AG08395 (cell line): ENCODE measurements at regions not wholly inside any gene's neighbourhood (a gene's known extent, or its start where the extent isn't known, plus 50 kb on each side); places are given as distances from the start of the nearest gene placed in this dataset.

Source experiments
- DNase-seq: peaks from one replicate; pipeline ENCODE4 v3.0.0; 2012; ENCODE audit warnings: mixed read lengths, low spot score

DNA sequence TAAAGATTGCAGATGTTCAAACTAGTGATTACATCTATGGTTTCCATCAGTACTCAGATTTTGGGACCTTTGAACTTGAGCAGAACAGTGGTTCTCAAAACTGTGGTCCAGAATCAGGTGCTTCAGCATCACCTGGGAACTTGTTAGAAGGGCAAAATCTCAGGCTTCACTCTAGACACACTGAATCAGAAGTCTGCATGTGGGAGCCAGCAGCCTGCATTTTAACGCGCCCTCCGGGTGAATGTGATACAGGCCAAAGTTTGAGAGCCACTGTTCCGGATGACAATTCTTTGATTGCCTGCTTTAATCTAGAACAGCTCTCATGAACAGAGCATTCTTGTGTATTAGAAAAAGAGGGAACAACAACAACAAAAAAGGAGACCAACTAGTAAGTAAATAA lies 261.7 kb downstream of the GPD2 start:
- no peak for DNase-seq

- no peak for DNase-seq
Measured at GRCh38 chr2:156700681-156701080, 264.5 kb downstream of the GPD2 start.

GRCh38 chr2:156702541-156702940 lies 266.4 kb downstream of the GPD2 start:
- no peak for DNase-seq

DNA sequence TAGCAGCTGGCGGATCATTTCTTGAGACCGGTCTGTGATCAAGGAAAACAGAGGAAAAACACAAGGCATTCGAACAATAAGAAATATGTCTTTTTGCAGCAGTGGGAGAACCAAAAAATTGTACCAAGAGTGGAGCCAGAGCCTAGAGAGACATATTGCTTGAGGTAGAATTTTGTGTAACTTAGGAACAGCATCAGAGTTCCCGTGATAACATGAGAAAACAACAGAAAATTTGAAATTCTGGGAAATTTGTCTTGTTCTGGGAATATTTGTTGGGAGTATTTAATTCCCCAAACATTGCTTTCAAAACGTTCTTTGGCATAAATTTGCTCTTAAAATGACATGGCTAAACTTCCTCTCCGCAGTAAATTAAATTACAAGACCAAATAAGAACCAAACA lies 267.5 kb downstream of the GPD2 start:
- DNase-seq, result no peak

GRCh38 chr2:156704132-156704531 lies 268.0 kb downstream of the GPD2 start:
- DNase-seq, result no peak

DNA sequence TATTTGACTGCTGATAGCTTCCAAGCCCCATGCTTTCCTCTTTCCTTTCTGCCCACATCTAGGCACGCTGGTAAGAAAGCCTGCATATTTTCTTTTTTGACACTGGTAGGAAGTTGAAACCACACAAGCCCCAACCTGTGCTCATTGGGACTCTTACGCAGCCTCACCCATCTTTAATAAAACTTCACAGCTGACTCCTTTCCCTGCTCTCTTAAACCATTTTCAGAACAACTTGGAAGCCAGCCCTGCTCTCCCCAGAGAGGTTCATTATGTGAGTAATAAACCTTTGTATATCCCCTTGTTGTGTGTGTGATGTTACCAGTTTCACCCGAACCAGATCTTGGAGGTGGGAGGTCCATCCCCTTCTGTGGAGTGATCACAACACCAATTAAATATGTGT lies 268.4 kb downstream of the GPD2 start:
- DNase-seq, result no peak

- no peak for DNase-seq
Measured at GRCh38 chr2:156706576-156706975, 270.4 kb downstream of the GPD2 start.

- no peak for DNase-seq
Measured at GRCh38 chr2:156708051-156708450, 271.9 kb downstream of the GPD2 start.

GRCh38 chr2:156709091-156709490 lies 272.9 kb downstream of the GPD2 start:
- no peak for DNase-seq

- no peak for DNase-seq
Measured at GRCh38 chr2:156719036-156719435, 282.9 kb downstream of the GPD2 start.

- no peak for DNase-seq
Measured at GRCh38 chr2:156727867-156728266, 291.7 kb downstream of the GPD2 start.

DNA sequence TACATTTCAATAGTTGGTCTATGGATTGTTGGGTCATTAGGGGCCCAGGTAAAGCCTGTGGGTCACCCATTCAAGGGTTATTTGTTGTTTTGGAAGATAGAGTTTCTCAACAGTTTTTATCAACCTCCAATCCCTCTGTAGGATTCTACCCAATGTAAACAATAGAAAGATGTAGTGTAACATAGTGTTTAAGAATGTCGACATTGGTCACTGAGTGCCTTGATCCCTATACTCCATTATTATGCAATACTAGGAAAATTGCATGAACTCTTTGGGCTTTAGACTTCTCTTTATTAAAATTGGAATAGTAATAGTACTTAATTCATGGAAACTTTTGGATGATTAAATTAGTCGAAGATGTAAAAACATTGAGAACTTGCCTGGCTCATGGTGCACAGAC lies 292.1 kb downstream of the GPD2 start:
- no peak for DNase-seq

GRCh38 chr2:156731506-156731905 lies 295.3 kb downstream of the GPD2 start:
- DNase-seq, result no peak

DNA sequence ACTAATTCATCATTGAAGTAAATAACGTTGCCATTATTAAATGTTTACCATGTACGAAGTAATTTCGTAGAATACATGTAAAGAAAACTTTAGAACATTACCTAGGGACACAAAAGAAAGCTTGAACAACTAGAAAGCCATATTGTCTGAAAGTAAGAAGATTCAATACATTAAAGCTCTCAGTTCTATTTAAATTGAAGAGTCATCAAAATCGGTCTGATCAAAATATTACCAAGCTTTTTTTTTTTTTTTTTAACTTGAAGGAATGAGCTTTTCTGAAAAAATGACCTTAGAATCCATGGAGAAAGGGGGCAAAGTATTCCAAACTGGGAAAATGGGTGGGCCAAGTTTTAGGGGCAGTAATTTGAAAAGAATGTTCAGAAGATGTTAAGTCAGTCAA lies 300.8 kb downstream of the GPD2 start:
- DNase-seq, result no peak

GRCh38 chr2:156739301-156739700 lies 303.1 kb downstream of the GPD2 start:
- DNase-seq, result no peak

- no peak for DNase-seq
Measured at GRCh38 chr2:156745619-156746018, 309.4 kb downstream of the GPD2 start.

GRCh38 chr2:156748221-156748620 lies 312.0 kb downstream of the GPD2 start:
- DNase-seq, result no peak

GRCh38 chr2:156752042-156752441 lies 315.9 kb downstream of the GPD2 start:
- DNase-seq, result no peak

GRCh38 chr2:156753766-156754165 lies 317.6 kb downstream of the GPD2 start:
- no peak for DNase-seq

- no peak for DNase-seq
Measured at GRCh38 chr2:156756516-156756915, 320.3 kb downstream of the GPD2 start.

- no peak for DNase-seq
Measured at GRCh38 chr2:156763174-156763573, 327.0 kb downstream of the GPD2 start.

DNA sequence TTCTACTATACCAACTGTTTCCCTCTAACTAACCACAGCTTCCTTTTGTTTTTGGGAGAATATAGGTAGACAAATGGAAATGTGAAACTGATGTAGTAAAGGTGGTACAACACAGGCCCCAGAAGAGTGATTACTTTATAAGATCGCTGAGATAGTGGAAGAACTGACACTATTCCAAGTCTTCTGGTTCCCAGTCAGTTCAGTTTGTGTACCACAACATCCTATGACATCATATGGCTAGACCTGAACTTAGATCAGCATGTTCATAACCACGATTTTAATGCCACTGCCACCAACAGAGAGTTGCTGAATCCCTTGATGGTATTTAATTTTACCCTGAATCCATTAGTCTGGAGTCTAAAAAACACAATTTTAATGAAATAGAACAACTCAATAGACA lies 328.9 kb downstream of the GPD2 start:
- DNase-seq, result no peak

DNA sequence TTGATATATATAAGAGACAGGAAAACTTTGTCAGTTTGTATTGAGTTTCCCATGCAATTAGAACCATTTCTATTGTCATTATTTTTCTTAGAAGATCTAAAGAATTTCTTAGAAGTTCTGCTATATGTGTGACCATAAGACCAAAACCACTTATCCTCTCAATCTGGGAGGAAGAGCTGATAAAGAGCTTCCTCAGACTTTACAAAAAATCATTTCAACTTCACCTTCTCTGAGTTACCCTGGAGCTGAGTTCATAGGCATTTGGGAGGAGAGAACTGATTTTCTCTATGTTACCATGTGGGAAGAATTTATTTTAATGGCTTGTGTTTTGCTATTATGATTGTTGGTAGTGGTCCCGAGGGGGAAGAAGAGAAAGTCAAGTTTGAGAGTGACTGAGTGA lies 329.3 kb downstream of the GPD2 start:
- no peak for DNase-seq

- no peak for DNase-seq
Measured at GRCh38 chr2:156769802-156770201, 333.6 kb downstream of the GPD2 start.

GRCh38 chr2:156778916-156779315 lies 342.7 kb downstream of the GPD2 start:
- no peak for DNase-seq
